IMR-90 (cell line): ENCODE measurements at regions not wholly inside any gene's neighbourhood (a gene's known extent, or its start where the extent isn't known, plus 50 kb on each side); places are given as distances from the start of the nearest gene placed in this dataset.

Experiments
- ATAC-seq: fragments of 200-7000 bp; cut with Tn5 transposase; 2 replicates; pipeline ENCODE4 v1.9.1; 2020; ENCODE audit warnings: low read depth, mild to moderate bottlenecking, moderate library complexity
- BruUV-seq: library from RNA; stranded (reverse); fragments of 400-500 nt; replicated peaks from 2 replicates; lab custom pipeline; 2021; lab: Mats Ljungman, UMichigan
- CTCF ChIA-PET: fragments of 300-600 bp; formaldehyde crosslinking; extraction: SDS; loops from one replicate; lab custom pipeline; 2021; ENCODE audit warnings: antibody characterized with exemption; lab: Yijun Ruan, JAX
- POLR2A ChIA-PET: fragments of 300-600 bp; sonication (Branson Sonifier 250); formaldehyde crosslinking; loops from one replicate; lab custom pipeline; 2022; ENCODE audit warnings: antibody characterized with exemption; ENCODE audit not compliant: unreplicated experiment; lab: Charles Lee
- DNase-seq: peaks from one replicate; pipeline ENCODE4 v3.0.0; 2013
- H2AFZ ChIP-seq: replicated peaks from 2 replicates; pipeline ENCODE3; 2013; ENCODE audit warnings: low read length, mild to moderate bottlenecking; ENCODE audit not compliant: poor library complexity
- H2AK5ac ChIP-seq: 2 replicates; pipeline ENCODE4 v1.6.1; 2013; ENCODE audit warnings: low read depth, low read length, inconsistent platforms
- H2AK9ac ChIP-seq: replicated peaks from 2 replicates; pipeline ENCODE3; 2013; ENCODE audit warnings: mild to moderate bottlenecking, low read depth, low read length, moderate library complexity; ENCODE audit not compliant: poor library complexity
- H2BK120ac ChIP-seq: 2 replicates; pipeline ENCODE4 v1.6.1; 2013; ENCODE audit warnings: low read depth, low read length, inconsistent platforms
- H2BK15ac ChIP-seq: 3 replicates; pipeline ENCODE4 v1.6.1; 2013; ENCODE audit warnings: low read depth, low read length, inconsistent platforms
- H2BK20ac ChIP-seq: 2 replicates; pipeline ENCODE4 v1.6.1; 2013; ENCODE audit warnings: low read depth, mild to moderate bottlenecking, inconsistent platforms, low read length, moderate library complexity
- H2BK5ac ChIP-seq: 2 replicates; pipeline ENCODE4 v1.6.1; 2013; ENCODE audit warnings: mild to moderate bottlenecking, low read depth, low read length, inconsistent platforms; ENCODE audit not compliant: poor library complexity, severe bottlenecking
- H3K14ac ChIP-seq: replicated peaks from 2 replicates; pipeline ENCODE4 v1.6.1; 2013; ENCODE audit warnings: low read depth, low read length, inconsistent platforms
- H3K18ac ChIP-seq: 2 replicates; pipeline ENCODE4 v1.6.1; 2013; ENCODE audit warnings: low read depth, low read length, control low read depth
- H3K23ac ChIP-seq: 2 replicates; pipeline ENCODE4 v1.6.1; 2013; ENCODE audit warnings: low read depth, low read length, inconsistent platforms
- H3K27ac ChIP-seq: 2 replicates; pipeline ENCODE4 v1.5.1; 2013; ENCODE audit warnings: mild to moderate bottlenecking, control low read depth, low read length; ENCODE audit not compliant: insufficient read depth
- H3K27me3 ChIP-seq: 2 replicates; pipeline ENCODE4 v1.6.1; 2013; ENCODE audit warnings: low read length; ENCODE audit not compliant: control insufficient read depth, insufficient read depth
- H3K36me3 ChIP-seq: 2 replicates; pipeline ENCODE4 v1.6.1; 2013; ENCODE audit warnings: low read length, mixed read lengths; ENCODE audit not compliant: control insufficient read depth, insufficient read depth
- H3K4ac ChIP-seq: 2 replicates; pipeline ENCODE4 v1.6.1; 2013; ENCODE audit warnings: low read depth, low read length, inconsistent platforms
- H3K4me1 ChIP-seq: 2 replicates; pipeline ENCODE4 v1.6.1; 2013; ENCODE audit warnings: low read length, mixed read lengths; ENCODE audit not compliant: control insufficient read depth, insufficient read depth
- H3K4me2 ChIP-seq: 2 replicates; pipeline ENCODE4 v1.6.1; 2013; ENCODE audit warnings: low read depth, mild to moderate bottlenecking, control low read depth, low read length, moderate library complexity
- H3K4me3 ChIP-seq: 2 replicates; pipeline ENCODE4 v1.5.1; 2013; ENCODE audit warnings: low read depth, mild to moderate bottlenecking, control low read depth, low read length, moderate library complexity; ENCODE audit not compliant: insufficient read depth
- H3K56ac ChIP-seq: 2 replicates; pipeline ENCODE4 v1.6.1; 2013; ENCODE audit warnings: low read length, inconsistent platforms; ENCODE audit not compliant: insufficient read depth; ENCODE audit errors: extremely low read depth
- H3K79me1 ChIP-seq, 2 experiments: 2 replicates each; pipeline ENCODE4 v1.6.1; 2013; ENCODE audit warnings: low read length in 2 of 2, inconsistent platforms in 1 of 2, low read depth in 1 of 2
- H3K9ac ChIP-seq: 2 replicates; pipeline ENCODE4 v1.6.1; 2013; ENCODE audit warnings: low read depth, low read length, control low read depth
- H3K9me1 ChIP-seq: 2 replicates; pipeline ENCODE4 v1.6.1; 2013; ENCODE audit warnings: low read length, inconsistent platforms; ENCODE audit not compliant: insufficient read depth
- H3K9me3 ChIP-seq: 2 replicates; pipeline ENCODE4 v1.6.1; 2013; ENCODE audit warnings: low read length; ENCODE audit not compliant: control insufficient read depth, insufficient read depth
- H4K20me1 ChIP-seq: 2 replicates; pipeline ENCODE4 v1.6.1; 2013; ENCODE audit warnings: low read length, inconsistent platforms; ENCODE audit not compliant: insufficient read depth
- H4K5ac ChIP-seq: 2 replicates; pipeline ENCODE4 v1.6.1; 2013; ENCODE audit warnings: mild to moderate bottlenecking, low read depth, low read length, control low read depth
- H4K8ac ChIP-seq, 2 experiments: 2 replicates each; pipeline ENCODE4 v1.6.1; 2013; ENCODE audit warnings: low read depth in 2 of 2, low read length in 2 of 2, control low read depth in 1 of 2, inconsistent platforms in 1 of 2
- H4K91ac ChIP-seq: 2 replicates; pipeline ENCODE4 v1.6.1; 2013; ENCODE audit warnings: low read depth, low read length, inconsistent platforms; ENCODE audit not compliant: insufficient read depth
- BHLHE40 ChIP-seq: fragments of 150-350 bp; IDR thresholded peaks from 2 replicates; pipeline ENCODE4 v1.6.1; 2016; ENCODE audit warnings: mild to moderate bottlenecking, low read depth, low read length
- CEBPB ChIP-seq: IDR thresholded peaks from 2 replicates; pipeline ENCODE4 v1.6.1; 2012; ENCODE audit warnings: low read depth, low read length, improper control_type of control experiment
- RAD21 ChIP-seq: IDR thresholded peaks from 2 replicates; pipeline ENCODE4 v1.6.1; 2012; ENCODE audit warnings: low read length, improper control_type of control experiment
- WGBS, 2 experiments: methylation state at CpG; one replicate each; pipeline versions ENCODE4 v1.1.5 to v1.1.7; 2013; ENCODE audit warnings: missing lambda C conversion rate in 2 of 2; ENCODE audit not compliant: insufficient read length in 1 of 2; ENCODE audit errors: extremely low coverage in 2 of 2; 5-methylcytosine and 5-hydroxymethylcytosine counted together
- dilution Hi-C: fragments of 300-500 bp; cut with HindIII; formaldehyde crosslinking; loops from one replicate; pipeline ENCODE4 v1.14.3; 2018; ENCODE audit warnings: low sequenced_read_pairs; ENCODE audit not compliant: unreplicated experiment
- in situ Hi-C: fragments of 300-500 bp; cut with MboI; formaldehyde crosslinking; loops from 3 replicates; pipeline ENCODE4 v1.14.3; 2019; ENCODE audit warnings: low sequenced_read_pairs, inconsistent platforms, mixed read lengths
- intact Hi-C: fragments of 100-400 bp; cut with micrococcal nuclease; formaldehyde crosslinking; loops from 2 replicates; pipeline ENCODE4 v1.10.0; 2022
- TF ChIP-seq, protein P1 (sequence below): fragments of 150-350 bp; IDR thresholded peaks from 2 replicates; pipeline ENCODE4 v1.6.1; 2016; ENCODE audit warnings: low read depth, mild to moderate bottlenecking, low read length, moderate library complexity, borderline replicate concordance

DNA sequence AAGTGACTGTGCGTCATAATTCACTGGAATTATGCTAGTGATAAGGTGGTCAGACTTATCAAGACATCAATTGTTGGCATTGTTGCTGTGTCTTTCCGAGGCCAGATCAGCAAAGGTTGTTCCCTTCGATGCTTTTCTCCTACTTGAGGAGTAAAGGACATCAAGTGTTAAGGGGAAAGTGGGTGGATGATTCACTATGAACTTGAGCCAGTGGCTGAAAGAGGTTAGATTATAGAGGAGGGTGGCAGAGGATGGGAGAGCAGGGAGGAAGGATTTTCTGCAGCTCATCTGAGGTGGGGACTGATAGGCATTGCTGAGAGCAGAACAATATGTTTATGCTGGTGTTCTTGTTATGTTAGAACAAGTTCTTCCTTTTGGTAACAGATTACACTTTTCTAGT is 131.4 kb upstream of the AGR3 start:
- no peaks in the 10 kb centered on the region for H3K9me3 ChIP-seq
- H3K36me3 ChIP-seq: no peaks in the 10 kb centered on the region
- no peak overlapping the region for H2AK5ac ChIP-seq
- H4K5ac ChIP-seq: no peak overlapping the region
- H3K27me3 ChIP-seq: no peaks in the 10 kb centered on the region
- no peak overlapping the region for H3K4ac ChIP-seq
- ChIA-PET POLR2A (no interaction called here), CTCF (interaction anchor here (0.6 to 1.0 kb wide), 3 partner anchors 14 to 350 kb away, joined by 3 read pairs; no protein-coding TSS in a partner anchor)
- H3K56ac ChIP-seq: no peak overlapping the region
- H3K9me1 ChIP-seq: no peaks in the 10 kb centered on the region
- no peaks in the 10 kb centered on the region for H3K79me1 ChIP-seq
- H2AK9ac ChIP-seq: no peak overlapping the region
- no peak overlapping the region for H3K23ac ChIP-seq
- no peak overlapping the region for H2BK5ac ChIP-seq
- no peak overlapping the region for H3K27ac ChIP-seq
- H3K4me3 ChIP-seq: no peak overlapping the region
- peak; percentile 35 for DNase-seq
- TF ChIP-seq CEBPB: no peak
- TF ChIP-seq BHLHE40: no peak
- TF ChIP-seq, protein P1, sequence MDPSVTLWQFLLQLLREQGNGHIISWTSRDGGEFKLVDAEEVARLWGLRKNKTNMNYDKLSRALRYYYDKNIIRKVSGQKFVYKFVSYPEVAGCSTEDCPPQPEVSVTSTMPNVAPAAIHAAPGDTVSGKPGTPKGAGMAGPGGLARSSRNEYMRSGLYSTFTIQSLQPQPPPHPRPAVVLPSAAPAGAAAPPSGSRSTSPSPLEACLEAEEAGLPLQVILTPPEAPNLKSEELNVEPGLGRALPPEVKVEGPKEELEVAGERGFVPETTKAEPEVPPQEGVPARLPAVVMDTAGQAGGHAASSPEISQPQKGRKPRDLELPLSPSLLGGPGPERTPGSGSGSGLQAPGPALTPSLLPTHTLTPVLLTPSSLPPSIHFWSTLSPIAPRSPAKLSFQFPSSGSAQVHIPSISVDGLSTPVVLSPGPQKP: no peak
- TF ChIP-seq RAD21: no peak
- in situ Hi-C loops: no loop called here
- peaks cover 2% of the 10 kb centered on the region; the same call in 1 of the 2 replicates for H3K4me1 ChIP-seq
- no peak overlapping the region for H2BK120ac ChIP-seq
- H3K4me2 ChIP-seq: no peak overlapping the region
- H2BK20ac ChIP-seq: 0 out of 2 replicates have a peak overlapping the region, but pooled peaks have one; percentile 42
- H2BK15ac ChIP-seq: 0 out of 3 replicates have a peak overlapping the region, but pooled peaks have one; percentile 16
- dilution Hi-C loops: no loop called here
- ATAC-seq: peak; percentile 43; the same call in 1 of the 2 replicates
- H2AFZ ChIP-seq: no peak overlapping the region
- 100% methylated on average over 2 of the region's 3 CpGs; no CpG with 5 or more reads in 1 of the 2 experiments for WGBS, 2 experiments
- H3K9ac ChIP-seq: no peak overlapping the region
- H4K91ac ChIP-seq: no peak overlapping the region; the same call in 1 of the 2 replicates
- no peaks in the 10 kb centered on the region for H4K20me1 ChIP-seq
- H3K14ac ChIP-seq: no peak overlapping the region
- no peak overlapping the region for H3K18ac ChIP-seq
- intact Hi-C loops: no loop called here
- H4K8ac ChIP-seq: no peak overlapping the region
- BruUV-seq: no TSS peak
